ENCODE measurements at regions not wholly inside any gene's neighbourhood (a gene's known extent, or its start where the extent isn't known, plus 50 kb on each side); places are given as distances from the start of the nearest gene placed in this dataset.

- no peak for TF ChIP-seq ESRRA (IDR thresholded peaks at IDR 0.05; ENCODE audit: borderline replicate concordance, low read length)
- no peak for TF ChIP-seq POLR2AphosphoS2 (conservative IDR thresholded peaks at IDR 0.05; ENCODE audit: low read length)
- TF ChIP-seq RNF2 (IDR thresholded peaks at IDR 0.05; ENCODE audit: borderline replicate concordance, low read depth), result no peak
- no peak for TF ChIP-seq REST (IDR thresholded peaks at IDR 0.05)
- TF ChIP-seq SMC3 (IDR thresholded peaks at IDR 0.05), result no peak
- TF ChIP-seq ATOH8 (CRISPR knock-in tag; IDR thresholded peaks at IDR 0.05; ENCODE audit: low read depth), result no peak
- TF ChIP-seq RFX5 (IDR thresholded peaks at IDR 0.05), result no peak
- no peak for TF ChIP-seq HOXB13 (CRISPR knock-in tag; IDR thresholded peaks at IDR 0.05; ENCODE audit: low read depth)
- FAIRE-seq (no peak), DNase-seq (ENCODE audit: low read depth in 1 of 2, low spot score in 1 of 2) (no peak), ATAC-seq (no peak)
- H3K4me2 ChIP-seq, result no peak overlapping the region
- ChIA-PET CTCF (no interaction called here), POLR2A (no interaction called here)
- no peak overlapping the region for H3K27ac ChIP-seq
- 49% methylated on average over 2 of the region's 2 CpGs for WGBS (ENCODE audit: missing lambda C conversion rate)
- H3K9me3 ChIP-seq, result no peaks in the 10 kb centered on the region
- H3K4me3 ChIP-seq, result no peak overlapping the region
- no peaks in the 10 kb centered on the region for H3K4me1 ChIP-seq
These were observed 199.2 kb upstream of the C11orf87 start for GRCh38 chr11:109222761-109223160.

- Histone ChIP-seq H3K4me3 (no peak overlapping the region), H3K4me1 (no peaks in the 10 kb centered on the region), H3K27ac (no peak overlapping the region), H3K4me2 (no peak overlapping the region), H3K9me3 (no peaks in the 10 kb centered on the region)
- FAIRE-seq, result no peak
- ATAC-seq, result no peak
- TF ChIP-seq RARB (CRISPR knock-in tag; IDR thresholded peaks at IDR 0.05) (no peak), MYC (IDR thresholded peaks at IDR 0.05; ENCODE audit: borderline replicate concordance, low read length) (no peak), FOSB (CRISPR knock-in tag; IDR thresholded peaks at IDR 0.05) (no peak), NR3C1 (IDR thresholded peaks at IDR 0.05) (no peak)
- ChIA-PET CTCF (no interaction called here), POLR2A (no interaction called here)
- DNase-seq (ENCODE audit: low read depth in 1 of 2, low spot score in 1 of 2), result no peak
These were observed 198.5 kb upstream of the C11orf87 start for GRCh38 chr11:109223451-109223850.

- WGBS (ENCODE audit: missing lambda C conversion rate), result 50% methylated on average over 2 of the region's 2 CpGs
- H3K4me2 ChIP-seq, result no peak overlapping the region
- TF ChIP-seq RARB (CRISPR knock-in tag; IDR thresholded peaks at IDR 0.05) (no peak), HOXB5 (CRISPR knock-in tag; IDR thresholded peaks at IDR 0.05) (no peak), JUNB (IDR thresholded peaks at IDR 0.05) (no peak), SMC3 (IDR thresholded peaks at IDR 0.05) (no peak), BCL3 (IDR thresholded peaks at IDR 0.05) (no peak), ZFP36 (IDR thresholded peaks at IDR 0.05; ENCODE audit: borderline replicate concordance, partially characterized antibody) (no peak), ESRRA (IDR thresholded peaks at IDR 0.05; ENCODE audit: borderline replicate concordance, low read length) (no peak), ZSCAN20 (CRISPR knock-in tag; IDR thresholded peaks at IDR 0.05) (no peak), RCOR1 (IDR thresholded peaks at IDR 0.05; ENCODE audit: low read depth, low read length) (no peak), FOSL2 (IDR thresholded peaks at IDR 0.05) (no peak), FOSL2 (CRISPR knock-in tag; IDR thresholded peaks at IDR 0.05) (no peak), EP300 (IDR thresholded peaks at IDR 0.05) (no peak)
- H3K9me3 ChIP-seq, result no peaks in the 10 kb centered on the region
- no peaks in the 10 kb centered on the region for H3K4me1 ChIP-seq
- no peak overlapping the region for H3K27ac ChIP-seq
- POLR2A ChIA-PET, result no interaction called here
- DNase-seq (ENCODE audit: low read depth in 1 of 2, low spot score in 1 of 2) (no peak), ATAC-seq (no peak), FAIRE-seq (no peak)
- no peak overlapping the region for H3K4me3 ChIP-seq
- CTCF ChIA-PET, result no interaction called here
These were observed 192.3 kb upstream of the C11orf87 start for GRCh38 chr11:109229682-109230081.
